Right atrium auricular region (tissue), 2 donors: ENCODE measurements at regions not wholly inside any gene's neighbourhood (a gene's known extent, or its start where the extent isn't known, plus 50 kb on each side); places are given as distances from the start of the nearest gene placed in this dataset.

Source experiments
- DNase-seq: peaks from one replicate; pipeline ENCODE4 v3.0.0-alpha.2; 2019; ENCODE audit warnings: low spot score
- H3K27ac ChIP-seq, 2 donors: fragments of 200-600 bp; sonication (generic); 1 replicate in 1 of 2; 2 replicates in 1 of 2; pipeline ENCODE4 v1.5.1; 2016 to 2019
- H3K27me3 ChIP-seq, 2 donors: fragments of 200-600 bp; sonication (generic); one replicate each; pipeline versions ENCODE4 v1.5.1 to v1.6.0; 2017 to 2019
- H3K36me3 ChIP-seq: fragments of 200-600 bp; sonication (generic); one replicate; pipeline ENCODE4 v1.5.1; 2016
- H3K4me1 ChIP-seq, 2 donors: fragments of 200-600 bp; sonication (generic); one replicate each; pipeline versions ENCODE4 v1.5.1 to v1.6.0; 2017 to 2019
- H3K4me3 ChIP-seq, 2 donors: fragments of 200-600 bp; sonication (generic); 1 replicate in 1 of 2; 2 replicates in 1 of 2; pipeline ENCODE4 v1.5.1; 2017 to 2019; ENCODE audit warnings: mild to moderate bottlenecking in 1 of 2, moderate library complexity in 1 of 2
- H3K9me3 ChIP-seq, 2 donors: fragments of 200-600 bp; sonication (generic); one replicate each; pipeline ENCODE4 v1.5.1; 2019
- TF ChIP-seq, protein P1 (sequence below), 2 donors: fragments of 200-600 bp; sonication (generic); IDR thresholded peaks; one replicate each; pipeline ENCODE4 v1.5.1; 2019; ENCODE audit warnings: antibody characterized with exemption in 2 of 2

DNA sequence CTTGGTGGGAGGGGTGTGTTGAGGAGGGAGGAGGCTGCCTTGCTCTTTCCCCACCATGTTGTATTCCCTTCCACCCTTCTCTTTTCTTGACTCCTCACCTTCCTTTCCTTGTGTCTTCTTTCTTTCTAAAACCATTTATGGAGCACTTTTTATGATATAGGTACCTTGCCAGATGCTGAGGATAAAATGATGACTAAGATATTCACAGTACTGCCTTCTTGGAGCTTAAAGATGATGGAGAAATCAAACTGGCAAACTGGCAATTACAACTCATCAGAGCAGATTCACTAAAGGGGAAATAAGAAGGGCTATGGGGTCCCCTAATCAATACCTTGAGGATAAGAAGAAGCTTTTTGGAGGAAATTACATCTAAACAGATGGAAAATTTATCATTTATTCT lies 273.2 kb upstream of the MEF2C start:
- Histone ChIP-seq H3K36me3 (no peaks in the 10 kb centered on the region), H3K27ac (no peak overlapping the region), H3K9me3 (no peaks in the 10 kb centered on the region), H3K27me3 (no peaks in the 10 kb centered on the region), H3K4me3 (no peak overlapping the region), H3K4me1 (no peaks in the 10 kb centered on the region)
- no peak for DNase-seq
- TF ChIP-seq, protein P1, sequence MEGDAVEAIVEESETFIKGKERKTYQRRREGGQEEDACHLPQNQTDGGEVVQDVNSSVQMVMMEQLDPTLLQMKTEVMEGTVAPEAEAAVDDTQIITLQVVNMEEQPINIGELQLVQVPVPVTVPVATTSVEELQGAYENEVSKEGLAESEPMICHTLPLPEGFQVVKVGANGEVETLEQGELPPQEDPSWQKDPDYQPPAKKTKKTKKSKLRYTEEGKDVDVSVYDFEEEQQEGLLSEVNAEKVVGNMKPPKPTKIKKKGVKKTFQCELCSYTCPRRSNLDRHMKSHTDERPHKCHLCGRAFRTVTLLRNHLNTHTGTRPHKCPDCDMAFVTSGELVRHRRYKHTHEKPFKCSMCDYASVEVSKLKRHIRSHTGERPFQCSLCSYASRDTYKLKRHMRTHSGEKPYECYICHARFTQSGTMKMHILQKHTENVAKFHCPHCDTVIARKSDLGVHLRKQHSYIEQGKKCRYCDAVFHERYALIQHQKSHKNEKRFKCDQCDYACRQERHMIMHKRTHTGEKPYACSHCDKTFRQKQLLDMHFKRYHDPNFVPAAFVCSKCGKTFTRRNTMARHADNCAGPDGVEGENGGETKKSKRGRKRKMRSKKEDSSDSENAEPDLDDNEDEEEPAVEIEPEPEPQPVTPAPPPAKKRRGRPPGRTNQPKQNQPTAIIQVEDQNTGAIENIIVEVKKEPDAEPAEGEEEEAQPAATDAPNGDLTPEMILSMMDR (IDR thresholded peaks at IDR 0.05): no peak

- Histone ChIP-seq H3K36me3 (no peaks in the 10 kb centered on the region), H3K27ac (no peak overlapping the region), H3K4me1 (no peaks in the 10 kb centered on the region), H3K4me3 (no peak overlapping the region), H3K9me3 (no peaks in the 10 kb centered on the region), H3K27me3 (no peaks in the 10 kb centered on the region)
- TF ChIP-seq, protein P1 (IDR thresholded peaks at IDR 0.05): no peak
- no peak for DNase-seq
Observed at GRCh38 chr5:89147031-89147430, 264.0 kb upstream of the MEF2C start.

GRCh38 chr5:89137148-89137547 lies 254.2 kb upstream of the MEF2C start:
- no peak overlapping the region for H3K27ac ChIP-seq
- no peaks in the 10 kb centered on the region for H3K27me3 ChIP-seq
- no peaks in the 10 kb centered on the region for H3K36me3 ChIP-seq
- H3K9me3 ChIP-seq: no peaks in the 10 kb centered on the region
- no peaks in the 10 kb centered on the region for H3K4me1 ChIP-seq
- DNase-seq: no peak
- TF ChIP-seq, protein P1 (IDR thresholded peaks at IDR 0.05): no peak
- no peak overlapping the region for H3K4me3 ChIP-seq

DNA sequence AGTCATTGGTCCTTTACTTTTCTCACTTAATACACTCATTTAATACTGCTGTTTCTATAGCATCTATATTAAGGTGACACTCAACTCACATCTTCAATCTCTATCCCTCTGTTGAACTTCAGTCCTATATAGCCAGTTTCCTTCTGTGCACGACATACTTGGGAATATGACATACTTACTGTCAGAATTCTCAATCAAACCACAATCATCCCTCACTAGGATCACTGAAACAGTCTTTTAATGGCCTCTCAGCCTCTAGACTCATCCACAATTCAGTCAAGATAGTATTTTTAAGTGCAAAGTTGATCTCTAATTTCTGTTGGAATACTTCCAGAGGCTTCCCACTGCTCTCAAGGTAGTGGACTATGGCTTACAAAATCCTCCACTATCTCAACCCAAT lies 251.0 kb upstream of the MEF2C start:
- no peaks in the 10 kb centered on the region for H3K27me3 ChIP-seq
- TF ChIP-seq, protein P1 (IDR thresholded peaks at IDR 0.05): no peak
- H3K27ac ChIP-seq: no peak overlapping the region
- no peaks in the 10 kb centered on the region for H3K9me3 ChIP-seq
- no peaks in the 10 kb centered on the region for H3K4me1 ChIP-seq
- no peak overlapping the region for H3K4me3 ChIP-seq
- no peaks in the 10 kb centered on the region for H3K36me3 ChIP-seq
- DNase-seq: no peak

- H3K4me3 ChIP-seq: no peak overlapping the region
- no peaks in the 10 kb centered on the region for H3K9me3 ChIP-seq
- H3K4me1 ChIP-seq: no peaks in the 10 kb centered on the region
- no peak for DNase-seq
- H3K36me3 ChIP-seq: no peaks in the 10 kb centered on the region
- TF ChIP-seq, protein P1 (IDR thresholded peaks at IDR 0.05): no peak
- H3K27ac ChIP-seq: no peak overlapping the region
- no peaks in the 10 kb centered on the region for H3K27me3 ChIP-seq
Observed at GRCh38 chr5:89133129-89133528, 250.1 kb upstream of the MEF2C start.

DNA sequence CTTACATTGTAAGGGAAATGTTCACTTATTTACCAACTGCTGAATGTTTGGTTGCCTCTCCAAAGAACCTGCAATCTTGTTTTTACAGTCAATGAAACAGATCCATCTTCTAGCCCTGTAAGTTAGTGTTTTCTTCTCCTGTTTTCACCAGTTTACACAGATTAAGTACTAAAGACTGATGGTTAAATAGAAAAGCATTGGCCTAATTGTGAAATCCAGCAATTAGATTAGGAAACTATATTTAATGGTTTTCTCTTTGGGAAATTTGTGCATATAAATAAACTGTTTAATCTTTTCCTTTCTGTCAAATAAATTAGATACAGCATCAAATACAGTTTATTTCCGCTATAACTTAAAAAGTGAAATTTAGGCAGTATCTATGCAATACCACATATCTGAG lies 247.9 kb upstream of the MEF2C start:
- no peak for DNase-seq
- no peaks in the 10 kb centered on the region for H3K27me3 ChIP-seq
- H3K27ac ChIP-seq: no peak overlapping the region
- H3K36me3 ChIP-seq: no peaks in the 10 kb centered on the region
- no peaks in the 10 kb centered on the region for H3K4me1 ChIP-seq
- TF ChIP-seq, protein P1 (IDR thresholded peaks at IDR 0.05): no peak
- no peaks in the 10 kb centered on the region for H3K9me3 ChIP-seq
- no peak overlapping the region for H3K4me3 ChIP-seq
